HL-60 (cell line): ENCODE measurements at regions not wholly inside any gene's neighbourhood (a gene's known extent, or its start where the extent isn't known, plus 50 kb on each side); places are given as distances from the start of the nearest gene placed in this dataset.

Experiments
- GABPA ChIP-seq: IDR thresholded peaks from 2 replicates; pipeline ENCODE4 v1.6.1; 2012; ENCODE audit warnings: low read depth
- POLR2AphosphoS5 ChIP-seq: IDR thresholded peaks from 2 replicates; pipeline ENCODE4 v1.6.1; 2012; ENCODE audit warnings: low read depth
- SPI1 ChIP-seq: IDR thresholded peaks from 2 replicates; pipeline ENCODE4 v1.6.1; 2012; ENCODE audit warnings: low read depth, mild to moderate bottlenecking, borderline replicate concordance
- TF ChIP-seq, protein P1 (sequence below): IDR thresholded peaks from one replicate; pipeline ENCODE4 v1.5.1; 2011; ENCODE audit warnings: low read length, control low read depth, inconsistent platforms; ENCODE audit not compliant: insufficient read depth
- TF ChIP-seq, protein P2 (sequence below): IDR thresholded peaks from 2 replicates; pipeline ENCODE4 v1.6.1; 2012; ENCODE audit warnings: low read depth; ENCODE audit not compliant: insufficient replicate concordance

DNA sequence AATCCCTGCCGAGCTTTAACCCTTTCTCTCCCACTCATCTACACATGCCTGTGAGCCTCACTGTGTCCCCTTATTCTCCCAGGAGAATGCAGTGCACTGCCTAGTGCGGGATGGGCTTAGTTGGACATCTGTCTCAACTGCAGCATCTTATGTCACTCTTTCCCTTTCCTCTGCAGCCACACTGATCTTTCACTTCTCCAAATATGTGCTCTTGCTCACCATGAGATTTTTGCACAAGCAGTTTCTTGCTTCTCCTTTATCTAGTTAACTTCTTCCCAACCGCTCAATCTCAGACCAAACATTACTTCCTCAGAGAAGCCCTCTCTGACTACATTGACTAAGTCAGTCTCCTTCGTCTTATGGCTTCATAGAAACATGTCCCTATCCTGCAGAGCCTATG is 292.3 kb downstream of the KBTBD8 start:
- TF ChIP-seq, protein P1, sequence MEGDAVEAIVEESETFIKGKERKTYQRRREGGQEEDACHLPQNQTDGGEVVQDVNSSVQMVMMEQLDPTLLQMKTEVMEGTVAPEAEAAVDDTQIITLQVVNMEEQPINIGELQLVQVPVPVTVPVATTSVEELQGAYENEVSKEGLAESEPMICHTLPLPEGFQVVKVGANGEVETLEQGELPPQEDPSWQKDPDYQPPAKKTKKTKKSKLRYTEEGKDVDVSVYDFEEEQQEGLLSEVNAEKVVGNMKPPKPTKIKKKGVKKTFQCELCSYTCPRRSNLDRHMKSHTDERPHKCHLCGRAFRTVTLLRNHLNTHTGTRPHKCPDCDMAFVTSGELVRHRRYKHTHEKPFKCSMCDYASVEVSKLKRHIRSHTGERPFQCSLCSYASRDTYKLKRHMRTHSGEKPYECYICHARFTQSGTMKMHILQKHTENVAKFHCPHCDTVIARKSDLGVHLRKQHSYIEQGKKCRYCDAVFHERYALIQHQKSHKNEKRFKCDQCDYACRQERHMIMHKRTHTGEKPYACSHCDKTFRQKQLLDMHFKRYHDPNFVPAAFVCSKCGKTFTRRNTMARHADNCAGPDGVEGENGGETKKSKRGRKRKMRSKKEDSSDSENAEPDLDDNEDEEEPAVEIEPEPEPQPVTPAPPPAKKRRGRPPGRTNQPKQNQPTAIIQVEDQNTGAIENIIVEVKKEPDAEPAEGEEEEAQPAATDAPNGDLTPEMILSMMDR, result no peak
- no peak for TF ChIP-seq POLR2AphosphoS5
- TF ChIP-seq, protein P2, sequence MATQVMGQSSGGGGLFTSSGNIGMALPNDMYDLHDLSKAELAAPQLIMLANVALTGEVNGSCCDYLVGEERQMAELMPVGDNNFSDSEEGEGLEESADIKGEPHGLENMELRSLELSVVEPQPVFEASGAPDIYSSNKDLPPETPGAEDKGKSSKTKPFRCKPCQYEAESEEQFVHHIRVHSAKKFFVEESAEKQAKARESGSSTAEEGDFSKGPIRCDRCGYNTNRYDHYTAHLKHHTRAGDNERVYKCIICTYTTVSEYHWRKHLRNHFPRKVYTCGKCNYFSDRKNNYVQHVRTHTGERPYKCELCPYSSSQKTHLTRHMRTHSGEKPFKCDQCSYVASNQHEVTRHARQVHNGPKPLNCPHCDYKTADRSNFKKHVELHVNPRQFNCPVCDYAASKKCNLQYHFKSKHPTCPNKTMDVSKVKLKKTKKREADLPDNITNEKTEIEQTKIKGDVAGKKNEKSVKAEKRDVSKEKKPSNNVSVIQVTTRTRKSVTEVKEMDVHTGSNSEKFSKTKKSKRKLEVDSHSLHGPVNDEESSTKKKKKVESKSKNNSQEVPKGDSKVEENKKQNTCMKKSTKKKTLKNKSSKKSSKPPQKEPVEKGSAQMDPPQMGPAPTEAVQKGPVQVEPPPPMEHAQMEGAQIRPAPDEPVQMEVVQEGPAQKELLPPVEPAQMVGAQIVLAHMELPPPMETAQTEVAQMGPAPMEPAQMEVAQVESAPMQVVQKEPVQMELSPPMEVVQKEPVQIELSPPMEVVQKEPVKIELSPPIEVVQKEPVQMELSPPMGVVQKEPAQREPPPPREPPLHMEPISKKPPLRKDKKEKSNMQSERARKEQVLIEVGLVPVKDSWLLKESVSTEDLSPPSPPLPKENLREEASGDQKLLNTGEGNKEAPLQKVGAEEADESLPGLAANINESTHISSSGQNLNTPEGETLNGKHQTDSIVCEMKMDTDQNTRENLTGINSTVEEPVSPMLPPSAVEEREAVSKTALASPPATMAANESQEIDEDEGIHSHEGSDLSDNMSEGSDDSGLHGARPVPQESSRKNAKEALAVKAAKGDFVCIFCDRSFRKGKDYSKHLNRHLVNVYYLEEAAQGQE, result no peak
- no peak for TF ChIP-seq SPI1
- no peak for TF ChIP-seq GABPA
